ENCODE measurements at regions not wholly inside any gene's neighbourhood (a gene's known extent, or its start where the extent isn't known, plus 50 kb on each side); places are given as distances from the start of the nearest gene placed in this dataset.

GRCh38 chr7:70994176-70994575 lies 137.8 kb upstream of the GALNT17 start:
- 75 to 76% methylated on average over 2 to 5 of the region's 5 CpGs for WGBS, 2 experiments (ENCODE audit: insufficient coverage in 2 of 2)
- Histone ChIP-seq H3K4me3 (ENCODE audit: extremely low read depth, insufficient read depth, low read length, poor library complexity, severe bottlenecking) (no peak overlapping the region), H3K27ac (ENCODE audit: low read depth, low read length, severe bottlenecking) (no peak overlapping the region), H3K9me3 (ENCODE audit: control insufficient read depth, low read length) (peaks cover 4% of the 10 kb centered on the region), H3K36me3 (ENCODE audit: control insufficient read depth, insufficient read depth, low read length) (no peaks in the 10 kb centered on the region), H3K4me1 (ENCODE audit: control insufficient read depth, insufficient read depth, low read length, poor library complexity, severe bottlenecking) (no peaks in the 10 kb centered on the region)

- peaks cover 4% of the 10 kb centered on the region for H3K9me3 ChIP-seq (ENCODE audit: control insufficient read depth, low read length)
- H3K4me3 ChIP-seq (ENCODE audit: extremely low read depth, insufficient read depth, low read length, poor library complexity, severe bottlenecking) = no peak overlapping the region
- no peaks in the 10 kb centered on the region for H3K36me3 ChIP-seq (ENCODE audit: control insufficient read depth, insufficient read depth, low read length)
- no CpG with 5 or more reads among the region's 1 CpG for WGBS, 2 experiments (ENCODE audit: insufficient coverage in 2 of 2)
- no peak overlapping the region for H3K27ac ChIP-seq (ENCODE audit: low read depth, low read length, severe bottlenecking)
- H3K4me1 ChIP-seq (ENCODE audit: control insufficient read depth, insufficient read depth, low read length, poor library complexity, severe bottlenecking) = no peaks in the 10 kb centered on the region
These were observed 134.7 kb upstream of the GALNT17 start for GRCh38 chr7:70997261-70997660.

GRCh38 chr7:71005109-71005508 lies 126.8 kb upstream of the GALNT17 start:
- H3K36me3 ChIP-seq (ENCODE audit: control insufficient read depth, insufficient read depth, low read length) = no peaks in the 10 kb centered on the region
- 66 to 67% methylated on average over 3 to 4 of the region's 5 CpGs for WGBS, 2 experiments (ENCODE audit: insufficient coverage in 2 of 2)
- no peak overlapping the region for H3K4me3 ChIP-seq (ENCODE audit: extremely low read depth, insufficient read depth, low read length, poor library complexity, severe bottlenecking)

GRCh38 chr7:71009636-71010035 lies 122.3 kb upstream of the GALNT17 start:
- Histone ChIP-seq H3K36me3 (ENCODE audit: control insufficient read depth, insufficient read depth, low read length) (no peaks in the 10 kb centered on the region), H3K9me3 (ENCODE audit: control insufficient read depth, low read length) (peaks cover under 1% of the 10 kb centered on the region), H3K27ac (ENCODE audit: low read depth, low read length, severe bottlenecking) (no peak overlapping the region), H3K4me3 (ENCODE audit: extremely low read depth, insufficient read depth, low read length, poor library complexity, severe bottlenecking) (no peak overlapping the region), H3K4me1 (ENCODE audit: control insufficient read depth, insufficient read depth, low read length, poor library complexity, severe bottlenecking) (no peaks in the 10 kb centered on the region)
- WGBS, 2 experiments (ENCODE audit: insufficient coverage in 2 of 2) = no CpG with 5 or more reads among the region's 3 CpGs

More at GRCh38 chr7:71005109-71005508, 126.8 kb upstream of the GALNT17 start:
- peaks cover 6% of the 10 kb centered on the region for H3K9me3 ChIP-seq (ENCODE audit: control insufficient read depth, low read length)
- no peak overlapping the region for H3K27ac ChIP-seq (ENCODE audit: low read depth, low read length, severe bottlenecking)
- H3K4me1 ChIP-seq (ENCODE audit: control insufficient read depth, insufficient read depth, low read length, poor library complexity, severe bottlenecking) = no peaks in the 10 kb centered on the region

- Histone ChIP-seq H3K27ac (ENCODE audit: low read depth, low read length, severe bottlenecking) (no peak overlapping the region), H3K9me3 (ENCODE audit: control insufficient read depth, low read length) (no peaks in the 10 kb centered on the region), H3K36me3 (ENCODE audit: control insufficient read depth, insufficient read depth, low read length) (no peaks in the 10 kb centered on the region), H3K4me3 (ENCODE audit: extremely low read depth, insufficient read depth, low read length, poor library complexity, severe bottlenecking) (no peak overlapping the region), H3K4me1 (ENCODE audit: control insufficient read depth, insufficient read depth, low read length, poor library complexity, severe bottlenecking) (no peaks in the 10 kb centered on the region)
- 89 to 93% methylated on average over 14 to 17 of the region's 17 CpGs for WGBS, 2 experiments (ENCODE audit: insufficient coverage in 2 of 2)
These were observed 116.6 kb upstream of the GALNT17 start for GRCh38 chr7:71015252-71015900.

GRCh38 chr7:71016401-71016800 lies 115.5 kb upstream of the GALNT17 start:
- Histone ChIP-seq H3K9me3 (ENCODE audit: control insufficient read depth, low read length) (no peaks in the 10 kb centered on the region), H3K4me1 (ENCODE audit: control insufficient read depth, insufficient read depth, low read length, poor library complexity, severe bottlenecking) (no peaks in the 10 kb centered on the region), H3K27ac (ENCODE audit: low read depth, low read length, severe bottlenecking) (no peak overlapping the region), H3K36me3 (ENCODE audit: control insufficient read depth, insufficient read depth, low read length) (no peaks in the 10 kb centered on the region), H3K4me3 (ENCODE audit: extremely low read depth, insufficient read depth, low read length, poor library complexity, severe bottlenecking) (no peak overlapping the region)
- 92 to 100% methylated on average over 2 of the region's 2 CpGs for WGBS, 2 experiments (ENCODE audit: insufficient coverage in 2 of 2)

- Histone ChIP-seq H3K27ac (ENCODE audit: low read depth, low read length, severe bottlenecking) (no peak overlapping the region), H3K4me1 (ENCODE audit: control insufficient read depth, insufficient read depth, low read length, poor library complexity, severe bottlenecking) (no peaks in the 10 kb centered on the region)
- WGBS, 2 experiments (ENCODE audit: insufficient coverage in 2 of 2) = 91 to 94% methylated on average over 16 to 17 of the region's 17 CpGs
These were observed 114.3 kb upstream of the GALNT17 start for GRCh38 chr7:71017602-71018001.

GRCh38 chr7:71019706-71020105 lies 112.2 kb upstream of the GALNT17 start:
- Histone ChIP-seq H3K36me3 (ENCODE audit: control insufficient read depth, insufficient read depth, low read length) (no peaks in the 10 kb centered on the region), H3K4me1 (ENCODE audit: control insufficient read depth, insufficient read depth, low read length, poor library complexity, severe bottlenecking) (no peaks in the 10 kb centered on the region)
- 84 to 98% methylated on average over 4 of the region's 7 CpGs for WGBS, 2 experiments (ENCODE audit: insufficient coverage in 2 of 2)

More at GRCh38 chr7:71017602-71018001, 114.3 kb upstream of the GALNT17 start:
- Histone ChIP-seq H3K4me3 (ENCODE audit: extremely low read depth, insufficient read depth, low read length, poor library complexity, severe bottlenecking) (no peak overlapping the region), H3K9me3 (ENCODE audit: control insufficient read depth, low read length) (no peaks in the 10 kb centered on the region), H3K36me3 (ENCODE audit: control insufficient read depth, insufficient read depth, low read length) (no peaks in the 10 kb centered on the region)

GRCh38 chr7:71021131-71021530 lies 110.8 kb upstream of the GALNT17 start:
- Histone ChIP-seq H3K4me3 (ENCODE audit: extremely low read depth, insufficient read depth, low read length, poor library complexity, severe bottlenecking) (no peak overlapping the region), H3K27ac (ENCODE audit: low read depth, low read length, severe bottlenecking) (no peak overlapping the region), H3K36me3 (ENCODE audit: control insufficient read depth, insufficient read depth, low read length) (no peaks in the 10 kb centered on the region), H3K9me3 (ENCODE audit: control insufficient read depth, low read length) (no peaks in the 10 kb centered on the region), H3K4me1 (ENCODE audit: control insufficient read depth, insufficient read depth, low read length, poor library complexity, severe bottlenecking) (no peaks in the 10 kb centered on the region)
- WGBS, 2 experiments (ENCODE audit: insufficient coverage in 2 of 2) = 83 to 100% methylated on average over 1 to 4 of the region's 4 CpGs

More at GRCh38 chr7:71019706-71020105, 112.2 kb upstream of the GALNT17 start:
- no peak overlapping the region for H3K27ac ChIP-seq (ENCODE audit: low read depth, low read length, severe bottlenecking)
- H3K4me3 ChIP-seq (ENCODE audit: extremely low read depth, insufficient read depth, low read length, poor library complexity, severe bottlenecking) = no peak overlapping the region
- H3K9me3 ChIP-seq (ENCODE audit: control insufficient read depth, low read length) = no peaks in the 10 kb centered on the region

- H3K9me3 ChIP-seq (ENCODE audit: control insufficient read depth, low read length) = no peaks in the 10 kb centered on the region
- no peaks in the 10 kb centered on the region for H3K4me1 ChIP-seq (ENCODE audit: control insufficient read depth, insufficient read depth, low read length, poor library complexity, severe bottlenecking)
- no peak overlapping the region for H3K4me3 ChIP-seq (ENCODE audit: extremely low read depth, insufficient read depth, low read length, poor library complexity, severe bottlenecking)
- H3K27ac ChIP-seq (ENCODE audit: low read depth, low read length, severe bottlenecking) = no peak overlapping the region
- no peaks in the 10 kb centered on the region for H3K36me3 ChIP-seq (ENCODE audit: control insufficient read depth, insufficient read depth, low read length)
- 86 to 89% methylated on average over 4 of the region's 5 CpGs for WGBS, 2 experiments (ENCODE audit: insufficient coverage in 2 of 2)
These were observed 105.3 kb upstream of the GALNT17 start for GRCh38 chr7:71026680-71027079.

GRCh38 chr7:71034243-71034642 lies 97.7 kb upstream of the GALNT17 start:
- H3K9me3 ChIP-seq (ENCODE audit: control insufficient read depth, low read length) = no peaks in the 10 kb centered on the region
- 84 to 92% methylated on average over 1 to 2 of the region's 2 CpGs for WGBS, 2 experiments (ENCODE audit: insufficient coverage in 2 of 2)

More at GRCh38 chr7:71034243-71034642, 97.7 kb upstream of the GALNT17 start:
- Histone ChIP-seq H3K4me3 (ENCODE audit: extremely low read depth, insufficient read depth, low read length, poor library complexity, severe bottlenecking) (no peak overlapping the region), H3K27ac (ENCODE audit: low read depth, low read length, severe bottlenecking) (no peak overlapping the region), H3K36me3 (ENCODE audit: control insufficient read depth, insufficient read depth, low read length) (no peaks in the 10 kb centered on the region), H3K4me1 (ENCODE audit: control insufficient read depth, insufficient read depth, low read length, poor library complexity, severe bottlenecking) (no peaks in the 10 kb centered on the region)
